Caco-2 (cell line): ENCODE measurements at regions not wholly inside any gene's neighbourhood (a gene's known extent, or its start where the extent isn't known, plus 50 kb on each side); places are given as distances from the start of the nearest gene placed in this dataset.
"Not testable (repeated sequence)": the region's sequence is repeated elsewhere in the genome, so short reads cannot be mapped to it uniquely, and the experiment has no call there.

Experiments used
- BruUV-seq: library from RNA; stranded (reverse); fragments of 400-500 nt; replicated peaks from 2 replicates; lab custom pipeline; 2021; lab: Mats Ljungman, UMichigan
- CTCF ChIA-PET: fragments of 300-600 bp; sonication (Branson Sonifier 250); formaldehyde crosslinking; loops from one replicate; lab custom pipeline; 2022; ENCODE audit warnings: antibody characterized with exemption; lab: Charles Lee
- POLR2A ChIA-PET: fragments of 300-600 bp; sonication (Branson Sonifier 250); formaldehyde crosslinking; loops from one replicate; lab custom pipeline; 2022; ENCODE audit warnings: antibody characterized with exemption; lab: Charles Lee
- DNase-seq, 2 experiments: peaks; one replicate each; pipeline versions ENCODE4 v3.0.0 to v3.0.0-alpha.2; 2020 to 2022
- H3K27me3 ChIP-seq: replicated peaks from 2 replicates; pipeline ENCODE4 v1.6.0; 2011; ENCODE audit warnings: low read length; ENCODE audit not compliant: control insufficient read depth, insufficient read depth
- H3K36me3 ChIP-seq: 2 replicates; pipeline ENCODE4 v1.5.1; 2011; ENCODE audit warnings: low read length; ENCODE audit not compliant: control insufficient read depth, insufficient read depth
- H3K4me1 ChIP-seq: fragments of 250-450 bp; sonication (Bioruptor Pico); 2 replicates; pipeline ENCODE4 v1.5.1; 2020; ENCODE audit warnings: mild to moderate bottlenecking
- H3K4me3 ChIP-seq: 2 replicates; pipeline ENCODE4 v1.5.1; 2011; ENCODE audit warnings: low read depth, mild to moderate bottlenecking, control low read depth, low read length
- H3K9me3 ChIP-seq: fragments of 250-450 bp; sonication (Bioruptor Pico); 2 replicates; pipeline ENCODE4 v1.5.1; 2020; ENCODE audit warnings: mild to moderate bottlenecking, moderate library complexity
- H3K27ac Mint-ChIP-seq: one replicate; pipeline ENCODE4 v1.8.0; 2022; ENCODE audit warnings: mixed read lengths; ENCODE audit not compliant: unreplicated experiment
- H3K27me3 Mint-ChIP-seq: one replicate; pipeline ENCODE4 v1.8.0; 2022; ENCODE audit warnings: mixed read lengths; ENCODE audit not compliant: insufficient read depth, unreplicated experiment
- H3K36me3 Mint-ChIP-seq: one replicate; pipeline ENCODE4 v1.8.0; 2022; ENCODE audit warnings: mild to moderate bottlenecking, mixed read lengths; ENCODE audit not compliant: insufficient read depth, unreplicated experiment
- H3K4me1 Mint-ChIP-seq: one replicate; pipeline ENCODE4 v1.8.0; 2022; ENCODE audit warnings: low read depth, mixed read lengths; ENCODE audit not compliant: unreplicated experiment
- H3K4me3 Mint-ChIP-seq: one replicate; pipeline ENCODE4 v1.8.0; 2022; ENCODE audit warnings: mild to moderate bottlenecking, moderate library complexity, mixed read lengths; ENCODE audit not compliant: unreplicated experiment
- H3K9me3 Mint-ChIP-seq: one replicate; pipeline ENCODE4 v1.8.0; 2022; ENCODE audit warnings: mixed read lengths; ENCODE audit not compliant: unreplicated experiment
- intact Hi-C: fragments of 100-400 bp; cut with micrococcal nuclease; formaldehyde crosslinking; loops from one replicate; pipeline ENCODE4 v1.10.0; 2022; ENCODE audit not compliant: unreplicated experiment

DNA sequence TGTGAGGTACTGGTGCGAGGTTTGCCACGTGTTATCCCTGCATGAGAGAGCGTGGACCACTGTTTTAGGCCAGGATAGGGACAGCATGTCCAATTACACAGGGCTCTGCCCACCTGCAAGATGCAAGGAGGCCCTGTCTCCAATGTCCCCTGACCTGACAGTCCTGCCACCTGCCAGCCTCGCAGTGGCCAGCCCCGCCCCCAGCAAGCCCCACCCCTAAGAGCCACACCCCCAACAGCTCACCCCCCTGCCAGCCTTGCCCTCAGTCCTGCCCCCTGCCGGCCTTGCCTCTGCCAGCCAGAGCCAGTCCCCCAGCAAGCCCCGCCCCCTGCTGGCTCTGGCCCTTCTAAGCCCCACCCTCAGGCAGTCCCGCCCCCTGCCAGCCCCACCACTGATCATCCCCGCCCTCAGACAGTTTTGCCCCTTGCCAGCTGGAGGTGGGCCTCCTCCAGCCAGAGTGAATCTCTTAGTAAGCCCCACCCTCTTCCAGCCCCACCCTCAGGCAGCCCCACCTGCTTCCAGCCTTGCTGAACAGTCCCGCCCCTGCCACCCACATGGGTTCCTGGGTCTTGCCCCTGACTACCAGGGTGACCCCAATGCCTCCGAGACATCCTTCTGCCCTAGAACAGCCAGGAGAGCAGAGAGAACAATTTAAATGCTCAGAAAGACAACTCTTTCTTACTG, 62.3 kb upstream of the DPP6 start:
- H3K4me1 Mint-ChIP-seq, POLR2A ChIA-PET, intact Hi-C loops, H3K36me3 Mint-ChIP-seq, H3K4me1 ChIP-seq, H3K27me3 Mint-ChIP-seq, H3K27ac Mint-ChIP-seq, H3K4me3 ChIP-seq, H3K9me3 Mint-ChIP-seq, CTCF ChIA-PET, H3K4me3 Mint-ChIP-seq, BruUV-seq, H3K27me3 ChIP-seq, DNase-seq, H3K9me3 ChIP-seq, H3K36me3 ChIP-seq: not testable (repeated sequence)

GRCh38 chr7:153991471-153991870, 60.7 kb upstream of the DPP6 start:
- H3K27me3 ChIP-seq, DNase-seq, H3K27ac Mint-ChIP-seq, H3K4me3 Mint-ChIP-seq, H3K4me1 Mint-ChIP-seq, CTCF ChIA-PET, H3K4me3 ChIP-seq, H3K4me1 ChIP-seq, intact Hi-C loops, BruUV-seq, H3K36me3 Mint-ChIP-seq, POLR2A ChIA-PET, H3K9me3 ChIP-seq, H3K36me3 ChIP-seq, H3K9me3 Mint-ChIP-seq, H3K27me3 Mint-ChIP-seq: not testable (repeated sequence)

DNA sequence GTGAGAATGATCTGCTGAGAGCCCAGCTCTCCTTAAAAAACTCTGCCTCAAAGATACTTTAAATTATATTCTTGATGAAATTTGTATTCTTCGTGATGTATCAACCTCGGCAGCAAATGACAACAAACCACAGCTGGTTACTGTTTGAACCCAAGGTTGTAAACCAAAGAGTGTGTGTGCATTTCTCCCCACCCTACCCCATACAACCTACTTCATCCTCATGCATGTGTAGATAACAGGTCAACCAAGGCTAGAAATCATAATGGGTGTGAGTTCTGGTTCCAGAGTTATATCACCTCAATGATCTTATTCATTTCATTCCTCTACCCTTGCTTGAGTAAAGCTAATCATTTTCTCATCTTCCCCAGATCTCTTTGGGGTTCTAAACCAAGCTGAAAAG, 58.8 kb upstream of the DPP6 start:
- H3K4me1 ChIP-seq, H3K4me1 Mint-ChIP-seq, H3K36me3 Mint-ChIP-seq, intact Hi-C loops, BruUV-seq, H3K9me3 ChIP-seq, H3K9me3 Mint-ChIP-seq, DNase-seq, H3K27ac Mint-ChIP-seq, H3K36me3 ChIP-seq, H3K27me3 Mint-ChIP-seq, POLR2A ChIA-PET, H3K4me3 Mint-ChIP-seq, H3K4me3 ChIP-seq, H3K27me3 ChIP-seq, CTCF ChIA-PET: not testable (repeated sequence)

DNA sequence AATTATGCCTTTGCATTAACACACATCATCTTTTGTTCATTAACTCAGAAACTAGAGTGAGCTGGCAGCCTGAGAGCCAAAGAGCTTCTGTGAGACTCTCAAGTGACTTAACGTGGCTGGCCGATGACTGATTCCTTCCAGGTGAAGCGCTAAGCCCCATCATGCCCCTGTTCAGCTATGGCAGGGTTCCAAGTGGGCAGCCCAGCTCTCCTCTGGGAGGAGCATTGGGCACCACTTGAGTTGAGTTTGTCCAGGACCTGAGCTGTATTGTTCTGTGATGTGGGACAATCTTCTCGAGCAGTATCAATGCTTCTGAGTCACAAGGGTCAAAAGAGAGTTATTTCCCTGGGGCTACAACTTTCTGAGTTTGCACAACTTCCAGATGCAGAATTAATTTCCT, 53.3 kb upstream of the DPP6 start:
- POLR2A ChIA-PET, CTCF ChIA-PET, H3K4me3 ChIP-seq, BruUV-seq, H3K9me3 Mint-ChIP-seq, H3K27me3 ChIP-seq, H3K4me1 ChIP-seq, H3K4me3 Mint-ChIP-seq, H3K27me3 Mint-ChIP-seq, H3K36me3 Mint-ChIP-seq, H3K27ac Mint-ChIP-seq, H3K9me3 ChIP-seq, intact Hi-C loops, H3K4me1 Mint-ChIP-seq, H3K36me3 ChIP-seq, DNase-seq: not testable (repeated sequence)
